NCI-H526 treated with DMSO at 0.1 percent for 48 hours (cell line): ENCODE measurements at regions not wholly inside any gene's neighbourhood (a gene's known extent, or its start where the extent isn't known, plus 50 kb on each side); places are given as distances from the start of the nearest gene placed in this dataset.
A peak's percentile ranks its signal among the peaks of the same experiment; 100 is the strongest.

Source experiments
- DNase-seq: peaks from one replicate; lab custom pipeline; 2025; lab: John Stamatoyannopoulos, UW

- no peak for DNase-seq
Measured at GRCh38 chr1:223445402-223445801, 52.2 kb downstream of the CCDC185 start.

GRCh38 chr1:223453902-223454301, 60.7 kb downstream of the CCDC185 start:
- DNase-seq, result no peak

- no peak for DNase-seq
Measured at GRCh38 chr1:223454959-223455358, 61.7 kb downstream of the CCDC185 start.

GRCh38 chr1:223455470-223455869, 62.3 kb downstream of the CCDC185 start:
- DNase-seq, result no peak

GRCh38 chr1:223456747-223457146, 63.5 kb downstream of the CCDC185 start:
- no peak for DNase-seq

- no peak for DNase-seq
Measured at GRCh38 chr1:223460566-223461189, 67.5 kb downstream of the CCDC185 start.

- DNase-seq, result no peak
Measured at GRCh38 chr1:223462047-223462630, 68.9 kb downstream of the CCDC185 start.

- no peak for DNase-seq
Measured at GRCh38 chr1:223462866-223463404, 69.7 kb downstream of the CCDC185 start.

GRCh38 chr1:223466151-223466550, 72.9 kb downstream of the CCDC185 start:
- DNase-seq, result no peak

- no peak for DNase-seq
Measured at GRCh38 chr1:223471566-223471965, 78.4 kb downstream of the CCDC185 start.

GRCh38 chr1:223472057-223472456, 78.8 kb downstream of the CCDC185 start:
- no peak for DNase-seq

- no peak for DNase-seq
Measured at GRCh38 chr1:223473601-223474344, 80.6 kb downstream of the CCDC185 start.

GRCh38 chr1:223474804-223475203, 81.6 kb downstream of the CCDC185 start:
- no peak for DNase-seq

- no peak for DNase-seq
Measured at GRCh38 chr1:223477456-223477855, 84.2 kb downstream of the CCDC185 start.

GRCh38 chr1:223478606-223479005, 85.4 kb downstream of the CCDC185 start:
- no peak for DNase-seq

GRCh38 chr1:223479261-223479660, 86.0 kb downstream of the CCDC185 start:
- DNase-seq, result no peak

- no peak for DNase-seq
Measured at GRCh38 chr1:223479718-223480425, 86.7 kb downstream of the CCDC185 start.

GRCh38 chr1:223482132-223482531, 88.9 kb downstream of the CCDC185 start:
- DNase-seq, result no peak

- DNase-seq, result no peak
Measured at GRCh38 chr1:223482766-223483165, 89.6 kb downstream of the CCDC185 start.

GRCh38 chr1:223483511-223483910, 90.3 kb downstream of the CCDC185 start:
- no peak for DNase-seq

GRCh38 chr1:223486366-223486765, 93.2 kb downstream of the CCDC185 start:
- DNase-seq, result peak; percentile 7
